ENCODE measurements at regions not wholly inside any gene's neighbourhood (a gene's known extent, or its start where the extent isn't known, plus 50 kb on each side); places are given as distances from the start of the nearest gene placed in this dataset.

GRCh38 chr13:105787632-105788031 is 747.8 kb downstream of the EFNB2 start:
- TF ChIP-seq CTCF (IDR thresholded peaks at IDR 0.05; ENCODE audit: low read length): no peak
- no peak for TF ChIP-seq EZH2 (IDR thresholded peaks at IDR 0.05; ENCODE audit: borderline replicate concordance, low read length)
- Histone ChIP-seq H3K36me3 (ENCODE audit: insufficient read depth, low read length) (no peaks in the 10 kb centered on the region), H3K9me2 (ENCODE audit: low read depth, low read length) (no peaks in the 10 kb centered on the region), H3K4me1 (ENCODE audit: insufficient read depth, low read length, severe bottlenecking) (no peaks in the 10 kb centered on the region), H3K4me2 (ENCODE audit: low read length) (no peak overlapping the region), H3K9ac (ENCODE audit: low read length) (no peak overlapping the region), H3K27me3 (ENCODE audit: insufficient read depth, low read length) (no peaks in the 10 kb centered on the region), H4K20me1 (ENCODE audit: insufficient read depth, low read length) (no peaks in the 10 kb centered on the region), H3K9me3 (ENCODE audit: low read length) (no peaks in the 10 kb centered on the region), H3F3A (ENCODE audit: insufficient read depth, low read length) (no peaks in the 10 kb centered on the region), H3K79me2 (ENCODE audit: insufficient read depth, low read length) (no peaks in the 10 kb centered on the region), H3K4me3 (ENCODE audit: low read depth, low read length, poor library complexity, severe bottlenecking) (no peak overlapping the region), H2AFZ (ENCODE audit: low read length) (no peak overlapping the region), H3K27ac (ENCODE audit: low read depth, low read length, poor library complexity, severe bottlenecking) (no peak overlapping the region)

- Histone ChIP-seq H3K36me3 (ENCODE audit: insufficient read depth, low read length) (no peaks in the 10 kb centered on the region), H4K20me1 (ENCODE audit: insufficient read depth, low read length) (no peaks in the 10 kb centered on the region), H3K4me1 (ENCODE audit: insufficient read depth, low read length, severe bottlenecking) (no peaks in the 10 kb centered on the region), H3K9me2 (ENCODE audit: low read depth, low read length) (no peaks in the 10 kb centered on the region), H3K9me3 (ENCODE audit: low read length) (no peaks in the 10 kb centered on the region), H3K4me3 (ENCODE audit: low read depth, low read length, poor library complexity, severe bottlenecking) (no peak overlapping the region), H3K4me2 (ENCODE audit: low read length) (no peak overlapping the region), H2AFZ (ENCODE audit: low read length) (no peak overlapping the region), H3K27me3 (ENCODE audit: insufficient read depth, low read length) (no peaks in the 10 kb centered on the region), H3K27ac (ENCODE audit: low read depth, low read length, poor library complexity, severe bottlenecking) (no peak overlapping the region), H3F3A (ENCODE audit: insufficient read depth, low read length) (no peaks in the 10 kb centered on the region), H3K9ac (ENCODE audit: low read length) (no peak overlapping the region), H3K79me2 (ENCODE audit: insufficient read depth, low read length) (no peaks in the 10 kb centered on the region)
- TF ChIP-seq EZH2 (IDR thresholded peaks at IDR 0.05; ENCODE audit: borderline replicate concordance, low read length) (no peak), CTCF (IDR thresholded peaks at IDR 0.05; ENCODE audit: low read length) (no peak)
These were observed 750.0 kb downstream of the EFNB2 start for GRCh38 chr13:105785436-105785835.

- Histone ChIP-seq H3K9ac (ENCODE audit: low read length) (no peak overlapping the region), H3K4me3 (ENCODE audit: low read depth, low read length, poor library complexity, severe bottlenecking) (no peak overlapping the region), H3K27ac (ENCODE audit: low read depth, low read length, poor library complexity, severe bottlenecking) (no peak overlapping the region), H4K20me1 (ENCODE audit: insufficient read depth, low read length) (no peaks in the 10 kb centered on the region), H3K36me3 (ENCODE audit: insufficient read depth, low read length) (no peaks in the 10 kb centered on the region), H3F3A (ENCODE audit: insufficient read depth, low read length) (no peaks in the 10 kb centered on the region), H3K9me3 (ENCODE audit: low read length) (no peaks in the 10 kb centered on the region), H3K27me3 (ENCODE audit: insufficient read depth, low read length) (no peaks in the 10 kb centered on the region), H3K9me2 (ENCODE audit: low read depth, low read length) (no peaks in the 10 kb centered on the region), H3K4me1 (ENCODE audit: insufficient read depth, low read length, severe bottlenecking) (no peaks in the 10 kb centered on the region), H3K79me2 (ENCODE audit: insufficient read depth, low read length) (no peaks in the 10 kb centered on the region), H3K4me2 (ENCODE audit: low read length) (no peak overlapping the region), H2AFZ (ENCODE audit: low read length) (no peak overlapping the region)
- TF ChIP-seq CTCF (IDR thresholded peaks at IDR 0.05; ENCODE audit: low read length) (no peak), EZH2 (IDR thresholded peaks at IDR 0.05; ENCODE audit: borderline replicate concordance, low read length) (no peak)
These were observed 752.2 kb downstream of the EFNB2 start for GRCh38 chr13:105783261-105783660.
